ENCODE measurements at regions not wholly inside any gene's neighbourhood (a gene's known extent, or its start where the extent isn't known, plus 50 kb on each side); places are given as distances from the start of the nearest gene placed in this dataset.

DNA sequence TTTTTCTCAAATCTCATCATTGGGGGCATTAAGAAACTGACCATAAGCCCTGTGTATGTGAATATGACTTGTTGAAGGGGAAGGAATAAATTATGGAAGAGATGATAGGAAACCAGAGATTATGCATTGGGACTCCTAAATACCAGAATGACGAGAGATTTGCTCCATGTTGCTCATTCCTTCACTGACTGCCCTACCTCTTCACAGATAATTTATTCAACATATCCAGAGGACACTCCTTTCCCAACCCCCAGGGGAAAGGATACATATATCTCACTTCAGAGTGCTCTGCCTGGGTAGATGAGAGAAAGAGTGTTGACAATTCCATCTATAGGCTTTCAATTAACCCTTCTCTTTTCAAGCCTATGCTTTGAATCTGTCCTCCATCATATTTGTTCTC is 145.3 kb upstream of the RHOBTB1 start:
- TF ChIP-seq MAZ (IDR thresholded peaks at IDR 0.05; ENCODE audit: borderline replicate concordance, low read depth, low read length) (no peak), PHF8 (IDR thresholded peaks at IDR 0.05; ENCODE audit: borderline replicate concordance, low read depth) (no peak), ELK1 (IDR thresholded peaks at IDR 0.05; ENCODE audit: low read depth, low read length) (no peak), HOXB5 (CRISPR knock-in tag; IDR thresholded peaks at IDR 0.05) (no peak), CHD2 (IDR thresholded peaks at IDR 0.05; ENCODE audit: low read length, partially characterized antibody) (no peak), RAD21 (conservative IDR thresholded peaks at IDR 0.05 in 1 of 2, IDR thresholded peaks at IDR 0.05 in 1 of 2) (no peak), JUN (IDR thresholded peaks at IDR 0.05) (no peak), POLR2A (IDR thresholded peaks at IDR 0.05; ENCODE audit: low read length) (no peak), GATA3 (IDR thresholded peaks at IDR 0.05; ENCODE audit: borderline replicate concordance) (no peak), EHMT2 (IDR thresholded peaks at IDR 0.05; ENCODE audit: low read depth) (no peak), TFCP2L1 (CRISPR knock-in tag; IDR thresholded peaks at IDR 0.05) (no peak)
- TF ChIP-seq, protein P1, sequence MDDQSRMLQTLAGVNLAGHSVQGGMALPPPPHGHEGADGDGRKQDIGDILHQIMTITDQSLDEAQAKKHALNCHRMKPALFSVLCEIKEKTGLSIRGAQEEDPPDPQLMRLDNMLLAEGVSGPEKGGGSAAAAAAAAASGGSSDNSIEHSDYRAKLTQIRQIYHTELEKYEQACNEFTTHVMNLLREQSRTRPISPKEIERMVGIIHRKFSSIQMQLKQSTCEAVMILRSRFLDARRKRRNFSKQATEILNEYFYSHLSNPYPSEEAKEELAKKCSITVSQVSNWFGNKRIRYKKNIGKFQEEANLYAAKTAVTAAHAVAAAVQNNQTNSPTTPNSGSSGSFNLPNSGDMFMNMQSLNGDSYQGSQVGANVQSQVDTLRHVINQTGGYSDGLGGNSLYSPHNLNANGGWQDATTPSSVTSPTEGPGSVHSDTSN (IDR thresholded peaks at IDR 0.05), result no peak
- no peak for FAIRE-seq
- 27% methylated on average over 1 of the region's 1 CpG for WGBS (ENCODE audit: missing lambda C conversion rate)
- no peak for ATAC-seq
- Histone ChIP-seq H3K9me3 (peaks cover 5% of the 10 kb centered on the region; the same call in 2 of the 3 replicates), H3K4me3 (no peak overlapping the region), H3K4me2 (no peak overlapping the region), H3K27ac (no peak overlapping the region), H3K4me1 (no peaks in the 10 kb centered on the region)
- ChIA-PET POLR2A (no interaction called here), CTCF (no interaction called here)
- DNase-seq (ENCODE audit: low read depth in 1 of 2, low spot score in 1 of 2), result no peak

GRCh38 chr10:61084493-61084892 is 140.5 kb upstream of the RHOBTB1 start:
- Histone ChIP-seq H3K4me2 (no peak overlapping the region), H3K27ac (no peak overlapping the region), H3K4me1 (no peaks in the 10 kb centered on the region), H3K4me3 (no peak overlapping the region), H3K9me3 (peaks cover 7% of the 10 kb centered on the region; the same call in 2 of the 3 replicates)
- ChIA-PET CTCF (no interaction called here), POLR2A (no interaction called here)
- TF ChIP-seq MYC (IDR thresholded peaks at IDR 0.05; ENCODE audit: borderline replicate concordance, low read length) (no peak), REST (IDR thresholded peaks at IDR 0.05) (no peak), RNF2 (IDR thresholded peaks at IDR 0.05; ENCODE audit: borderline replicate concordance, low read depth) (no peak), NR3C1 (IDR thresholded peaks at IDR 0.05) (no peak), SREBF2 (IDR thresholded peaks at IDR 0.05) (no peak), BCL3 (IDR thresholded peaks at IDR 0.05) (no peak), HMGXB4 (CRISPR knock-in tag; IDR thresholded peaks at IDR 0.05; ENCODE audit: borderline replicate concordance) (no peak), ZC3H11A (IDR thresholded peaks at IDR 0.05) (no peak), MAZ (IDR thresholded peaks at IDR 0.05; ENCODE audit: borderline replicate concordance, low read depth, low read length) (no peak), ESRRA (IDR thresholded peaks at IDR 0.05; ENCODE audit: borderline replicate concordance, low read length) (no peak), CHD4 (IDR thresholded peaks at IDR 0.05; ENCODE audit: borderline replicate concordance) (no peak), RFX5 (IDR thresholded peaks at IDR 0.05) (no peak), NFE2L2 (conservative IDR thresholded peaks at IDR 0.05; ENCODE audit: low read length) (no peak), HEYL (CRISPR knock-in tag; IDR thresholded peaks at IDR 0.05) (no peak), ZSCAN20 (CRISPR knock-in tag; IDR thresholded peaks at IDR 0.05) (no peak)
- TF ChIP-seq, protein P1 (IDR thresholded peaks at IDR 0.05), result no peak
- TF ChIP-seq, protein P2, sequence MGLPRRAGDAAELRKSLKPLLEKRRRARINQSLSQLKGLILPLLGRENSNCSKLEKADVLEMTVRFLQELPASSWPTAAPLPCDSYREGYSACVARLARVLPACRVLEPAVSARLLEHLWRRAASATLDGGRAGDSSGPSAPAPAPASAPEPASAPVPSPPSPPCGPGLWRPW (IDR thresholded peaks at IDR 0.05), result no peak
- ATAC-seq (no peak), FAIRE-seq (no peak), DNase-seq (ENCODE audit: low read depth in 1 of 2, low spot score in 1 of 2) (no peak)

Measured in A549 (cell line).